ENCODE measurements at regions not wholly inside any gene's neighbourhood (a gene's known extent, or its start where the extent isn't known, plus 50 kb on each side); places are given as distances from the start of the nearest gene placed in this dataset.

- no peak for TF ChIP-seq CTCF (conservative IDR thresholded peaks at IDR 0.05 in 1 of 2, IDR thresholded peaks at IDR 0.05 in 1 of 2; ENCODE audit: low read depth in 1 of 2, low read length in 2 of 2)
- TF ChIP-seq EZH2 (IDR thresholded peaks at IDR 0.05; ENCODE audit: low read length, missing control alignments), result no peak
These were observed 481.9 kb downstream of the ZNF608 start for GRCh38 chr5:124264499-124264898.

Data from fibroblast of lung (primary cell).